IMR-90 (cell line): ENCODE measurements at regions not wholly inside any gene's neighbourhood (a gene's known extent, or its start where the extent isn't known, plus 50 kb on each side); places are given as distances from the start of the nearest gene placed in this dataset.

ENCODE experiments used
- ATAC-seq: fragments of 200-7000 bp; cut with Tn5 transposase; 2 replicates; pipeline ENCODE4 v1.9.1; 2020; ENCODE audit warnings: low read depth, mild to moderate bottlenecking, moderate library complexity
- BruUV-seq: library from RNA; stranded (reverse); fragments of 400-500 nt; replicated peaks from 2 replicates; lab custom pipeline; 2021; lab: Mats Ljungman, UMichigan
- CTCF ChIA-PET: fragments of 300-600 bp; formaldehyde crosslinking; extraction: SDS; loops from one replicate; lab custom pipeline; 2021; ENCODE audit warnings: antibody characterized with exemption; lab: Yijun Ruan, JAX
- POLR2A ChIA-PET: fragments of 300-600 bp; sonication (Branson Sonifier 250); formaldehyde crosslinking; loops from one replicate; lab custom pipeline; 2022; ENCODE audit warnings: antibody characterized with exemption; ENCODE audit not compliant: unreplicated experiment; lab: Charles Lee
- DNase-seq: peaks from one replicate; pipeline ENCODE4 v3.0.0; 2013
- H2AFZ ChIP-seq: replicated peaks from 2 replicates; pipeline ENCODE3; 2013; ENCODE audit warnings: low read length, mild to moderate bottlenecking; ENCODE audit not compliant: poor library complexity
- H2AK5ac ChIP-seq: 2 replicates; pipeline ENCODE4 v1.6.1; 2013; ENCODE audit warnings: low read depth, low read length, inconsistent platforms
- H2AK9ac ChIP-seq: replicated peaks from 2 replicates; pipeline ENCODE3; 2013; ENCODE audit warnings: mild to moderate bottlenecking, low read depth, low read length, moderate library complexity; ENCODE audit not compliant: poor library complexity
- H2BK120ac ChIP-seq: 2 replicates; pipeline ENCODE4 v1.6.1; 2013; ENCODE audit warnings: low read depth, low read length, inconsistent platforms
- H2BK15ac ChIP-seq: 3 replicates; pipeline ENCODE4 v1.6.1; 2013; ENCODE audit warnings: low read depth, low read length, inconsistent platforms
- H2BK20ac ChIP-seq: 2 replicates; pipeline ENCODE4 v1.6.1; 2013; ENCODE audit warnings: low read depth, mild to moderate bottlenecking, inconsistent platforms, low read length, moderate library complexity
- H2BK5ac ChIP-seq: 2 replicates; pipeline ENCODE4 v1.6.1; 2013; ENCODE audit warnings: mild to moderate bottlenecking, low read depth, low read length, inconsistent platforms; ENCODE audit not compliant: poor library complexity, severe bottlenecking
- H3K14ac ChIP-seq: replicated peaks from 2 replicates; pipeline ENCODE4 v1.6.1; 2013; ENCODE audit warnings: low read depth, low read length, inconsistent platforms
- H3K18ac ChIP-seq: 2 replicates; pipeline ENCODE4 v1.6.1; 2013; ENCODE audit warnings: low read depth, low read length, control low read depth
- H3K23ac ChIP-seq: 2 replicates; pipeline ENCODE4 v1.6.1; 2013; ENCODE audit warnings: low read depth, low read length, inconsistent platforms
- H3K27ac ChIP-seq: 2 replicates; pipeline ENCODE4 v1.5.1; 2013; ENCODE audit warnings: mild to moderate bottlenecking, control low read depth, low read length; ENCODE audit not compliant: insufficient read depth
- H3K27me3 ChIP-seq: 2 replicates; pipeline ENCODE4 v1.6.1; 2013; ENCODE audit warnings: low read length; ENCODE audit not compliant: control insufficient read depth, insufficient read depth
- H3K36me3 ChIP-seq: 2 replicates; pipeline ENCODE4 v1.6.1; 2013; ENCODE audit warnings: low read length, mixed read lengths; ENCODE audit not compliant: control insufficient read depth, insufficient read depth
- H3K4ac ChIP-seq: 2 replicates; pipeline ENCODE4 v1.6.1; 2013; ENCODE audit warnings: low read depth, low read length, inconsistent platforms
- H3K4me1 ChIP-seq: 2 replicates; pipeline ENCODE4 v1.6.1; 2013; ENCODE audit warnings: low read length, mixed read lengths; ENCODE audit not compliant: control insufficient read depth, insufficient read depth
- H3K4me2 ChIP-seq: 2 replicates; pipeline ENCODE4 v1.6.1; 2013; ENCODE audit warnings: low read depth, mild to moderate bottlenecking, control low read depth, low read length, moderate library complexity
- H3K4me3 ChIP-seq: 2 replicates; pipeline ENCODE4 v1.5.1; 2013; ENCODE audit warnings: low read depth, mild to moderate bottlenecking, control low read depth, low read length, moderate library complexity; ENCODE audit not compliant: insufficient read depth
- H3K56ac ChIP-seq: 2 replicates; pipeline ENCODE4 v1.6.1; 2013; ENCODE audit warnings: low read length, inconsistent platforms; ENCODE audit not compliant: insufficient read depth; ENCODE audit errors: extremely low read depth
- H3K79me1 ChIP-seq, 2 experiments: 2 replicates each; pipeline ENCODE4 v1.6.1; 2013; ENCODE audit warnings: low read length in 2 of 2, inconsistent platforms in 1 of 2, low read depth in 1 of 2
- H3K9ac ChIP-seq: 2 replicates; pipeline ENCODE4 v1.6.1; 2013; ENCODE audit warnings: low read depth, low read length, control low read depth
- H3K9me1 ChIP-seq: 2 replicates; pipeline ENCODE4 v1.6.1; 2013; ENCODE audit warnings: low read length, inconsistent platforms; ENCODE audit not compliant: insufficient read depth
- H3K9me3 ChIP-seq: 2 replicates; pipeline ENCODE4 v1.6.1; 2013; ENCODE audit warnings: low read length; ENCODE audit not compliant: control insufficient read depth, insufficient read depth
- H4K20me1 ChIP-seq: 2 replicates; pipeline ENCODE4 v1.6.1; 2013; ENCODE audit warnings: low read length, inconsistent platforms; ENCODE audit not compliant: insufficient read depth
- H4K5ac ChIP-seq: 2 replicates; pipeline ENCODE4 v1.6.1; 2013; ENCODE audit warnings: mild to moderate bottlenecking, low read depth, low read length, control low read depth
- H4K8ac ChIP-seq, 2 experiments: 2 replicates each; pipeline ENCODE4 v1.6.1; 2013; ENCODE audit warnings: low read depth in 2 of 2, low read length in 2 of 2, control low read depth in 1 of 2, inconsistent platforms in 1 of 2
- H4K91ac ChIP-seq: 2 replicates; pipeline ENCODE4 v1.6.1; 2013; ENCODE audit warnings: low read depth, low read length, inconsistent platforms; ENCODE audit not compliant: insufficient read depth
- BHLHE40 ChIP-seq: fragments of 150-350 bp; IDR thresholded peaks from 2 replicates; pipeline ENCODE4 v1.6.1; 2016; ENCODE audit warnings: mild to moderate bottlenecking, low read depth, low read length
- CEBPB ChIP-seq: IDR thresholded peaks from 2 replicates; pipeline ENCODE4 v1.6.1; 2012; ENCODE audit warnings: low read depth, low read length, improper control_type of control experiment
- CHD1 ChIP-seq: IDR thresholded peaks from 2 replicates; pipeline ENCODE4 v1.6.1; 2012; ENCODE audit warnings: low read depth, low read length, improper control_type of control experiment
- FOS ChIP-seq: fragments of 150-350 bp; IDR thresholded peaks from 2 replicates; pipeline ENCODE4 v1.6.1; 2016; ENCODE audit warnings: low read depth, low read length
- MAFK ChIP-seq: IDR thresholded peaks from 2 replicates; pipeline ENCODE4 v1.6.1; 2012; ENCODE audit warnings: low read depth, low read length, improper control_type of control experiment
- MAZ ChIP-seq: IDR thresholded peaks from 2 replicates; pipeline ENCODE4 v1.6.1; 2012; ENCODE audit warnings: low read depth, mild to moderate bottlenecking, low read length, improper control_type of control experiment, moderate library complexity, borderline replicate concordance
- MXI1 ChIP-seq: IDR thresholded peaks from 2 replicates; pipeline ENCODE4 v1.6.1; 2012; ENCODE audit warnings: low read depth, mild to moderate bottlenecking, low read length, moderate library complexity, borderline replicate concordance
- NFE2L2 ChIP-seq: fragments of 150-350 bp; IDR thresholded peaks from 2 replicates; pipeline ENCODE4 v1.6.1; 2016; ENCODE audit warnings: low read depth, mild to moderate bottlenecking, low read length
- POLR2A ChIP-seq: IDR thresholded peaks from 2 replicates; pipeline ENCODE4 v1.6.1; 2012; ENCODE audit warnings: mild to moderate bottlenecking, low read depth, low read length
- RAD21 ChIP-seq: IDR thresholded peaks from 2 replicates; pipeline ENCODE4 v1.6.1; 2012; ENCODE audit warnings: low read length, improper control_type of control experiment
- RCOR1 ChIP-seq: IDR thresholded peaks from 2 replicates; pipeline ENCODE4 v1.6.1; 2012; ENCODE audit warnings: mild to moderate bottlenecking, low read length, improper control_type of control experiment; ENCODE audit not compliant: insufficient replicate concordance
- WGBS, 2 experiments: methylation state at CpG; one replicate each; pipeline versions ENCODE4 v1.1.5 to v1.1.7; 2013; ENCODE audit warnings: missing lambda C conversion rate in 2 of 2; ENCODE audit not compliant: insufficient read length in 1 of 2; ENCODE audit errors: extremely low coverage in 2 of 2; 5-methylcytosine and 5-hydroxymethylcytosine counted together
- dilution Hi-C: fragments of 300-500 bp; cut with HindIII; formaldehyde crosslinking; loops from one replicate; pipeline ENCODE4 v1.14.3; 2018; ENCODE audit warnings: low sequenced_read_pairs; ENCODE audit not compliant: unreplicated experiment
- in situ Hi-C: fragments of 300-500 bp; cut with MboI; formaldehyde crosslinking; loops from 3 replicates; pipeline ENCODE4 v1.14.3; 2019; ENCODE audit warnings: low sequenced_read_pairs, inconsistent platforms, mixed read lengths
- intact Hi-C: fragments of 100-400 bp; cut with micrococcal nuclease; formaldehyde crosslinking; loops from 2 replicates; pipeline ENCODE4 v1.10.0; 2022
- TF ChIP-seq, protein P1 (sequence below): conservative IDR thresholded peaks from 2 replicates; pipeline ENCODE4 v1.5.1; 2012; ENCODE audit warnings: mild to moderate bottlenecking, low read depth, low read length, improper control_type of control experiment

DNA sequence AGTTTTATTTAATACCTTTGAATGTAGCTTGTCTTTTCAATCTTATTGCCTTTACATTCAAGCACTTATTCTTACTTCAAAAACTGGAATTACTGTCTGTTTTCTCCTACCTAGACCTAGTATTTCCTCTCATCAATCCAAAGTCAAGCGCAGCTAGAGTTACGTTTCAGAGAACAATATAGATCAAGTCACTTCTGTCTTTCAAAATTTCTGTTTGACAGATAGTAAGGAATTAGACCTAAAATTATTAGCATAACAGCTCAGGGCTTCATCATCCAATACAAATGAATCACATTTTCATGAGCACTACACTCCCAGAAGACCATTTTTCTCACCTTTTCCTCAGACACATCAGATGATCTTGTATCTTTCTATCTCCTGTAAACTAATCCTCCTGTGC lies 170.6 kb downstream of the CCDC59 start:
- Histone ChIP-seq H3K9me3 (peaks cover 5% of the 10 kb centered on the region), H2BK20ac (no peak overlapping the region), H2BK15ac (no peak overlapping the region), H3K56ac (no peak overlapping the region), H2AK5ac (no peak overlapping the region), H2BK5ac (no peak overlapping the region), H3K14ac (no peak overlapping the region), H2BK120ac (no peak overlapping the region), H2AK9ac (no peak overlapping the region), H3K27me3 (no peaks in the 10 kb centered on the region), H2AFZ (no peak overlapping the region), H3K9ac (no peak overlapping the region), H3K4me2 (no peak overlapping the region), H4K91ac (no peak overlapping the region), H3K79me1 (no peaks in the 10 kb centered on the region), H3K36me3 (no peaks in the 10 kb centered on the region), H3K4me1 (no peaks in the 10 kb centered on the region), H3K18ac (no peak overlapping the region), H4K5ac (no peak overlapping the region), H3K4ac (no peak overlapping the region), H3K23ac (no peak overlapping the region), H4K8ac (no peak overlapping the region), H3K9me1 (no peaks in the 10 kb centered on the region), H4K20me1 (no peaks in the 10 kb centered on the region), H3K4me3 (no peak overlapping the region), H3K27ac (no peak overlapping the region)
- in situ Hi-C loops: no loop called here
- dilution Hi-C loops: no loop called here
- no peak for DNase-seq
- no CpG with 5 or more reads among the region's 2 CpGs for WGBS, 2 experiments
- POLR2A ChIA-PET: no interaction called here
- no peak for ATAC-seq
- TF ChIP-seq CEBPB (no peak), NFE2L2 (no peak), RCOR1 (no peak), MAZ (no peak), RAD21 (no peak), BHLHE40 (no peak), MAFK (no peak), MXI1 (no peak), CHD1 (no peak), FOS (no peak), POLR2A (no peak)
- TF ChIP-seq, protein P1, sequence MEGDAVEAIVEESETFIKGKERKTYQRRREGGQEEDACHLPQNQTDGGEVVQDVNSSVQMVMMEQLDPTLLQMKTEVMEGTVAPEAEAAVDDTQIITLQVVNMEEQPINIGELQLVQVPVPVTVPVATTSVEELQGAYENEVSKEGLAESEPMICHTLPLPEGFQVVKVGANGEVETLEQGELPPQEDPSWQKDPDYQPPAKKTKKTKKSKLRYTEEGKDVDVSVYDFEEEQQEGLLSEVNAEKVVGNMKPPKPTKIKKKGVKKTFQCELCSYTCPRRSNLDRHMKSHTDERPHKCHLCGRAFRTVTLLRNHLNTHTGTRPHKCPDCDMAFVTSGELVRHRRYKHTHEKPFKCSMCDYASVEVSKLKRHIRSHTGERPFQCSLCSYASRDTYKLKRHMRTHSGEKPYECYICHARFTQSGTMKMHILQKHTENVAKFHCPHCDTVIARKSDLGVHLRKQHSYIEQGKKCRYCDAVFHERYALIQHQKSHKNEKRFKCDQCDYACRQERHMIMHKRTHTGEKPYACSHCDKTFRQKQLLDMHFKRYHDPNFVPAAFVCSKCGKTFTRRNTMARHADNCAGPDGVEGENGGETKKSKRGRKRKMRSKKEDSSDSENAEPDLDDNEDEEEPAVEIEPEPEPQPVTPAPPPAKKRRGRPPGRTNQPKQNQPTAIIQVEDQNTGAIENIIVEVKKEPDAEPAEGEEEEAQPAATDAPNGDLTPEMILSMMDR: no peak
- CTCF ChIA-PET: interaction anchor here (0.6 kb wide), 1 partner anchor 42 kb away, joined by 5 read pairs; no protein-coding TSS in a partner anchor
- BruUV-seq: no TSS peak
- intact Hi-C loops: no loop called here
